HG02884 (cell line): ENCODE measurements at regions not wholly inside any gene's neighbourhood (a gene's known extent, or its start where the extent isn't known, plus 50 kb on each side); places are given as distances from the start of the nearest gene placed in this dataset.

Experiments used
- ATAC-seq: cut with Tn5 transposase; IDR thresholded peaks from one replicate; pipeline ENCODE4 v1.9.1; 2021; ENCODE audit warnings: mild to moderate bottlenecking, moderate library complexity; ENCODE audit not compliant: unreplicated experiment

DNA sequence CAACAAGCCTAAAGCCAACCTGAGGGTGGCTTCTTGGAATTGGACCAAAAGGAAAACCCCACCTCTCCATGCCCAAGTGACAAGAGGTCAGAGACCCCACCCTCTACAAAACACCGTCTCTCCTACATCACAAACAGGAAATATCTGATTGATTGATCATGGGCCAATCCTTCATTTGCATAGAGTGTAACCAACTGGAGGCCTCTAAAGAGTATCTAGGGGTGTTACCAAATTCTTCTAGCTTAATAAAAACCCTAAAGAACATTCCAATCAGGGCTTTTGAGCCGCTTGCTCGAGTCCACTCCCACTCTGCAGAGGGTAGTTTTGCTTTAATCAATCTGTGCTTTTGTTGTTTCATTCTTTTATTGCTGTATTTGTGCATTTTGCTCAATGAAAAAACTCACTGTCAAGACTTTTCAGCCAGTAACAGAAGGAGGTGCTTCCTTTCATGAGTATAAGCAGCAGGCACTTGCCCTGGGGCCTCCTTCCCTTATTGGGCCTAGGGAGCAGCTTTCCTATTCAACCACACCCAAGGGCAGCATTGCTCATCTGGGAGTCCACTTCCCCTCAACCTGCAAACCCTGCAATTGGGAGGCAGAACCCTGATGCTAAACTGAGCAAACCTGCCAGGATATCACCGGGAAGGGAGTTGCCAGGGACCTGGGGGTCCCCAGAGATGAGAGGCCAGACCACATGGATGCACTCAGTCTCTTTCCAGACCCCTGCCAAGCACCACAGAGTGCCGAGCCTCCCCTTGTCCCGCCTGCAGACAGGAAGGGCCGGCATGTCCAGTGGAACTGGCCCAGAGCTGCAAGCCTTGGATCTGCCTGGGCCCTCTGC is 154.3 kb upstream of the VSTM2B start:
- ATAC-seq: no peak

DNA sequence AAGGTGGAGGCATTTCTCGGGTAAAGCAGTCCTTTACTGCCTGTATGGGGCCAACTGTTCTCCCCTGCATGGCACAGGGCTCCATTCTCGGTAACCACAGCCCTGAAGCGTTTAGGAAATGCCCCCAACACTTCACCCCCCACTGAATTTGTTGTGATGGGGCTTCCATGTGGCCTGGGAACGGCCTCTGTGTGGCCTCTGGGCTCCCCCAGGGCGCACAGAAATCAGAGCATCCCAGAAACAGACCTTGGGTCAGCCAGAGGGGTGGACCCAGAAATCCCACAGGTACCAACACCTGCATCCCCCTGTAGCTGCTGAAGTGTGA is 153.7 kb upstream of the VSTM2B start:
- no peak for ATAC-seq

DNA sequence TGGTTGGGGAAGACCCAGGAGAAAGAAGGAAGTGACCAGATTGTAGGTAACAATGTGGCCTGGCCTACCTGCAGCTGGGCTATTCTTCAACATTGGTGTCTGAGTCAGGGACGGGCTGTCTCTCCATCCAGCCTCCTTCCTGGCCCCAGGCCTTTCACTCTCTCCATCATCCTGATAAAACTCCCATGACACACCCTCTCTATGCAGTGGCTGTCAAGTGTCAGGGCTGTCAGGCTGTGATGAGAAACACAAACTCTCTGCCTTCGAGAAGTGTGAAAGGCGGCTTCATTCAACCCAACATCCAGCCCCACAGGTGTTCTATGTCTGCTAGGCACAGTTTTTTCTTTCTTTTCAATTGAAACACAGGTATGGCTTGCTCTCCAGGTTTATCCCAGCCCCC is 153.3 kb upstream of the VSTM2B start:
- ATAC-seq: no peak

DNA sequence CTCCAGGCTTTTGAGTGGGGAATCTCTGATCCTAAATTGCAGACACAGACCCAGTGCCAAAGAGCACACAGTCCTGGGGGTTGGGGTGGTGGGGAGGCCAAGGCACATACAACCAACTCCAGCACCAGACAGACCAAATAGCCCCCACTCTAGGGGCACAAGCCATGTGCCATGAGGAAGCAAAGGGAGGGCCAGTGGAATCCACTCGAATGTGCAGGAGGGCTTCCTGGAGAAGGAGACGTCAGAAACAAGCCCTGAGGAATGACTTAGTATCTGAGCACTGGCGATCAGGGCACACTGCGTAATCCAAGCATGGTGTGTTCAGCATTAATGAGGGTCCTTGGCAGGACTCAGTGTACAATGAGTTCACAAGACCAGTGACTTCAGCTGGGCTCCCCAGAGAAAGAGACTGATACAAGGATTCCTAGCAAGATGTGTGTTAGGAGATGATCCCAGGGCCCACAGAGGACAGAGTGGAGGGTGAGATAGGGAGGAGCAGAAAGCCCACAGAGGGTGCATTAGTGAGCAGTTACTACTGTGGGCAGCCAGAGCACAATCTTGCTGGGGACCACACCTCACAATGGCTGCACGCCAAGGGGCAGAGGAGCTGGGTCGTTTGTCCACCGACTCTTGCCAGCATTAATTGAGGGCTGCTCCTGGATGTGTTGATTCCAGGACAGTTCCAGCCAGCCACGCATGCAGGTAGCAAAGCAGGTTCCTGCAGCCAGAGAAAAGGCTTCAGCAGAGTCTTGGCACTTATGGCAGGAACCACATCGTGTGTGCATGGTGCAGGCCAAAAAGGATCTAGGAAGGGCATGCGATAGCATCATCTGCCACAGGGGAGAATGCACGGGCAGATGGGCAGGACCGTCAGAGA is 152.6 kb upstream of the VSTM2B start:
- no peak for ATAC-seq

DNA sequence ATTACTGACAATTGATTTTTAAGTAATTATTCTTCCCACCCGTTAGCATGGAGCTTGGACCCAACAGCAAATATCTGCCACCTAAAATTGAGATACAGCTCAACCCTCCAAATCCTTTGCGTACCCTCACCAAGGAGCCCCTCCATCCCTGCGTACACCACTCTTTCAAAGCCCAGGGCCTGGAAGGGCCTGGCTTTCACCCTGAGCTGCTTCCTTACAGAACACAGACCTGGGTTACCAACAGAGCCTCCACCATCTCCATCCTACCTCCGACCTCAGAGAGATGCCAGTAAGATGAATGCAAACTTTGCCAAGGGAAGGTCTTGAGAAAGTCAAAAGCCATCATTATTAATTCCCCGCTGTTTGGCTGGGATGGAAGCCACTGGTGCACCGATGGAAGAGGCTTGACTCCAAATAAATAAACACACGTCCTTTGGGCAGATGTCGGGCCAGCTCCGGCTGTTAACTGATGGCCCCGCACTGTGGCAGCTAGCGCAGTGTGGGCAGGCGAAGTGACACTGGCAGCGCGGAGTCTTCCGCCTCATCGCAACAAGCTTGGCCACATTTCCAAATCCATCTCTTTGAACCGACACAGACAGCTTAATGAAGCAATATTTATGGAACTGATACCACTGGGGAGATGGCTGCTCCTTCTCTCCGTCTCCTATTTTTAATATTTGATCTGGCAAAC is 150.2 kb upstream of the VSTM2B start:
- no peak for ATAC-seq

DNA sequence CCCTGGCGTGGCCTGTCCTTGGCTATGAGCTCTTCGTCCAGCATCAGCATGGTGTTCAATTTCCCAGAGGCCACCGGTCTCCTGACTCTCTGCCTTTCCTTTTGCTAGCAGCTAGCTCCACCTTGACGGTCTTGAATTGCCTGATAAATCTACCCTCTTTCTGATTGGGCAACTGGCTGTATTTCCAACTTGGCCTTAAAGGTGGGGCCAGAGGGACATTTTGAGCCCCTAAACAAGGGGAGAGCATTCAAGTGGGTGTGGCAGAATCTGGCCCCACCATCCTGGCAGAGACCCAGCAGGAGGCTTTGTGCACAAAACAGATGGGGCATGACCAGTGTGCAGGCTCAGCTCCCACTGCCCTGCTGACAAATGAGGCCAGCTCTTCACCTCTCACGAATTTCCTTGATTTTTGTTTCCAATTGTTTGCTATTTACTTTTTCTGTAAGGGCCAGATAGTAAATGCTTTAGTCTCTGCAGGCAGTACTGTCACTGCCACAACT is 148.9 kb upstream of the VSTM2B start:
- ATAC-seq: no peak

DNA sequence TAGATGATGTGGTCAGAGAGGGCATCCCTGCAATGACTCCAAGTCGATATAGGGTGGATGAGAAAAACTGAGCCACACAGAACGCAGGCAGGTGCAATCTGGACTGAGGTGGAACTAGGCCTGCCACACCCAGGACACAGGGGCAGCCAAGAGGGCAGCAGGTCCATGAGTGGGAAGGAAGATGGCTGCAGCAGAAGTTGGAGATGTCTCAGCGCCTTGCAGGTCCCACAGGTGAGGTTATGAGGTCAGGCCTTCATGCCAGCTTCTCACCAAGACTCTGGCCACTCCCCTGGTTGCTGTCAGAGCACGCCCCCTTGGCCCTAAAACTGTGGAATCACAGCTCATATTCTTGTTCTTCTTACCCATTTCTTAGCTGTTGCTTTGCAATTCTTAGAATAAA is 147.7 kb upstream of the VSTM2B start:
- no peak for ATAC-seq

DNA sequence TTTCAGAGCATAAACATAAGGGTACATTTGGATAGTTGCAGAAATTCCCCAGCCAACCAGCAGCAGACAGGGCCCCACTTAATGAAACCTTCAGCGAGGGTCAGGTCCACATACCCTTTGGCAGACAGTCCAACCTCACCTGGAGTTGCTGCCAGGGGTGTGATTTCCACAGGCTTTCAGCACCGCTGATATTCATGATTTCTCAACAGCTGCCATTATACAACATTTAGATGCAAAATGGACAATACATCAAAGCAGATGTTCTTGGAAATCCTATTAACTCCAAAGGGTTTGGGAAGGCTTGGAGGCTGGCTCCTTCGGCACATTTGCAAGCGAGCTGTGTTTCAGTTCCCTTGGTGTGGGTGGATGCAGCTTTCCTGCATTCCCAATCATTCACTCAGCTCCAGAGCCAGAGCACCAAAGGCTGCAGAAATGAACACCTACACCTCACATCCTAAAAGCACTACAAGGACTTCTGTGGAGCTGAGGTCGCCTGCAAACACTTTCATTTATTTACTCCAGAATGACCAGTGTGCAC is 147.2 kb upstream of the VSTM2B start:
- no peak for ATAC-seq

DNA sequence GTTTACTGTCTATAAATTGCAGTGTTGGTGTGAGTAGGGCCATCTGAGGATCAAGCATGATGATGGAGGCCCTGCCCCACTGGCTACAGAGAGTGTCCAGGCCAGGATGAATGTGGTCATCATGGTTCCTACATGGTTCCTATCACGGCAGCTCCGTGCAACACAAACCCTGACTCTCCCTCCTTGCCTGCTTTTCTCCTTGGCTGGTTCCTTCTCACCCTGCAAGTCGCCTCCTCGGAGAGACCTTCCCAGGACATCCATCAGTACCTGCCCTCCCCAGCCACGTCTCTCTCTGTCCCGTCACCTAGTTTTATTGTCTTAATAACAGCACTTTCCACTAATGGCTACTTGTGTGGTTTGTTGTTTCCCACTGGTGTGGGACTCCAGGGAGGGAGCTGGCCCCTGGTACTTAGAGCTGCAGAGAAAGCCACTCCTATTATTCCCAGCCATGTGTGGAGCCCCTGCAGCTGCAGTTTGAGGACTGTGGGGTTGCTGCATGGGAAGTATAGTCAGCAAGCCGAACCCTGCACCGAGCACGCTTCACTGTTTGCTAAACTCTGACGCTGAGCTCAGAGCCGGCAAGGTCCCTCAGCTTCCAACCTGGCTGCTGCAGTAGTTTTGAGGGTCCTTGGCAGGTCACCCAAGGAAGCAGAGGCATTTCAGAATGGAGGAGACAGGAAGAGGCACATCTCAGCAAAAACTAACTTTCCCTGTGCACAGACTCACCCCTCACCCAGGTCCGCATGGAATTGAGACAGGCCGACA is 146.4 kb upstream of the VSTM2B start:
- ATAC-seq: no peak

DNA sequence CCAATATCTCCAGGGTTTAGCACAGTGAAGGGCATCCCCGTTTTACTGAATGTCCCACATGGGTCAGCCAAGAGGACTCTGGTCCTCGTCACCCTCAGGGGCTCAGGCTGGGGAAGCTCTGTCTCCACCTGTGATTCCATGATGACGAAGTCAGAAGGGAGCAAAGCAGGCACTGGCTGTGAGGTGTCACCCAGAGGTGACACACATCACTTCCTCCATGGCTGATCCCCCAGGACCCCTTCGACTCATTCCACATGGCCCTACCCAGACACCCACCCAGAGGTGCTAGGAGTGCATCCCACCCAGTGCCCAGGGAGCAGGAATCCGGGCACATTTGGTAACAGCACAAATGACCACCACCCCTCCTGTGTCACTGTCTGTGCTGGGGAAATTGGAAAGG is 145.2 kb upstream of the VSTM2B start:
- no peak for ATAC-seq

DNA sequence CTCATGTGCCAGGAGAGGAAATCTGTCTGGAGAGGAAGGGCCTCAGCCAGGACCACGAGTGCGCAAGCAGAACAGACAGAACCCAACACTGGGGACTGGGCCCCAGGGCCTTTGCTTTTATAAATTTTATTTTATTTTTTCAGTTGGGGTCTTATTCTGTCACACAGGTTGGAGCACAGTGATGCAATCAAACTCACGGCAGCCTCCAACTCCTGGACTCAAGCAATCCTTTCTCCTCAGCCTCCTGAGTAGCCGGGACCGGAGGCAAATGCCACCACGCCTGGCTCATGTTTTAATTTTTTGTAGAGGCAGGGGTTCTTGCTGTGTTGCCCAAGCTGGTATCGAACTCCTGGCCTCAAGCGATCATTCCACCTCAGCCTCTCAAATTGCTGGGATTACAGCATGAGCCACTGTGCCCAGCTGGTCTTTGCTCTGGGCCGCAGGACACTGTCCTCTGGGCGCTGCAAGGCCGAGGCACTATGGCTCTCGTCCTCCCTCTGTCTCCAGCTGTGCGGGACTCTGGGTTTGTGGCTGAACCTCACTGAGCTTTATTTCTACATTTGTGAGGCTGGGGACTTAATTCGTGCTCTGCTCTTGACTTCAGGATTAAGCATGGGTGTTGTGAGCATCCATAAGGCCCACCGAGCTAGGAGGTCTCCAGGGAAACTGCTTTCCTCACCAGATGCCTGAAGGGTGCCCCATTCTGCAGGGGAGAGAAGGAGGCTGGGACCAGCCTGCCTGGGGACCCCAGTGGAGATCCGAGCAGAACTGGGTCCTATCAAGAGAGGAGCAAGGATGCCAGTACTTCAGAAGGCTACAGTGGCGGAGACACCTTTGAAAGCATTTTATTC is 144.2 kb upstream of the VSTM2B start:
- no peak for ATAC-seq

DNA sequence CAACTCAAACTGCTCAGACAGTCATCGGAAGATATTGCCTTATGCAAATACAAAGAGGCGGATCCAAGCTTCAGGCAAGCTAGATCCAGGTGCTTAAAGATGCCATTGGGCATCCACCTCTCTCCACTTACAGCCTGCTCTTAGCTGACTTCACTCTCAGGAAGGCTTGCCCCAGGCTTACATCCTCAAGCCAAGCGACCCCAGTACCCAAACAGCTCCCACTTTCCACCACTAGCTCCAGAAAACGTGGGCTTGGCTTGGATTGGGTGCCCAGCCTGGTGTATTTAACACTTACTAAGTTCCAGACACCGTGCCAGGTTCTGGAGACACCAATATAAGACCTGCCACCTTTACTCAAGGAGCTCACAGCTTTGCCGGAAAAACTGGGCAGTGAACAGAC is 142.1 kb upstream of the VSTM2B start:
- no peak for ATAC-seq

DNA sequence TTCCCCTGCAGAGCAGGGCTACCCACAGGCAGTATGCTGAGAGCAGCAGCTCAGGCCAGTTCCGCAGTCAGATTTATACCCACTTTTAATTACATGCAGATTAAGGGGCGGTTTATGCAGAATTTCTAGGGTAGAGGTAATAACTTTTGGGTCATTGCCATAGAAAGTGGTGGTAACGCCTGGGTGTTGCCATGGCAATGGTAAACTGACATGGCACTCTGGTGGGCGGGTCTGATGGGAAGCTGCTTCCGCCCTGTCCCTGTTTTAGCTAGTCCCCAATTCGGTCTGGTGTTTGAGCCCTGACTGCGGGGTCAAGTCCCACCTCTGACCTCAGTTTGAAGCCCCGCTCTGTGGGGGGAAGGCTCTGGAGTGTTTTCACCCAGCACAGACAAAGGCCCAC is 141.1 kb upstream of the VSTM2B start:
- ATAC-seq: no peak

DNA sequence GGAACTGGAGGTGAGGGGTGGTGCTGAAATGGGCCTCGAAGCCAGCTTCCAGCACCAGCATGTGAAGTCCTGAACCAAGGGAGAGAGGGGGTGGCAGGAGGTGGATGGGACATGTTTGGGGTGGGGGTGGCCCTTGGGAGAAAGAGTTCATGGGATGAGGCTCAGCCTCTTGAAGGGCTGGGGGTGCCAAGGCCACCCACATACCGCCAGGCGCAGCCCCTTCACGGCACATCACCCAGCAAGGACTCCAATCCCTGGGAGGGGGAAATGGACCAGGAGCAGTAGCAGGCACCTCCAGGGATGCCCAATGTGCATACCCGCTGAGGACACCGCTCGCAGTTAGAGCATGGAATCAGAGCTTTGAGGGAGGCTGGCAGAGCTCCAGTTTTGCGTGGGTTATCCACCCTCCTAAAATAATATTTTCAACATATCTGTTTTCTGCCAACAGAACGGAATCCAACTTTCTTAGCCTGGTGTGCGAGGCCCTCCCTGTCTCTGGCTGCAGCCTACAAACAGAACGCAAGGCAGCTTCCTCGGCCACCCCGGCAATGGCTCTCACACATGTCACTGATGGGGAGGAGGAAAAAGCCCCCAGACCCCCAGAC is 140.5 kb upstream of the VSTM2B start:
- no peak for ATAC-seq

DNA sequence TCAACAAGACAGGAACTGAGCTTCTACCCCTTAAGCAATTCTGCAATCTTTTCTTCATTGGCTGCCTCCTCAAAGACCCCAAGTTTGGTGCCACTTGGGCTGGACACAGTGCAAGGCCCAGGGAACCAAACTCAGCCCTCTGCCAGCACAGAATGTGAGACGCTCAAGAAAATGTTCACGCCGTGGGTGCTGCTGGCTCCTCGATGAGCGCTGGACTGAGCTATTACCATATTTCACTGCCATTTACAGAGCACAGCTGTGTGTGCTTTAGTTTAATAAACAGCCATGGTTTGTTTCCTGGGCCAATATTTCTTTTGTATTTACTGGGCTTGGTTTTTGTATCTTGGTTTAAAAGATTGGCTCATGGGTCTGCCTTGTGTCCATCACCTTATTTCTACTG is 138.8 kb upstream of the VSTM2B start:
- no peak for ATAC-seq

DNA sequence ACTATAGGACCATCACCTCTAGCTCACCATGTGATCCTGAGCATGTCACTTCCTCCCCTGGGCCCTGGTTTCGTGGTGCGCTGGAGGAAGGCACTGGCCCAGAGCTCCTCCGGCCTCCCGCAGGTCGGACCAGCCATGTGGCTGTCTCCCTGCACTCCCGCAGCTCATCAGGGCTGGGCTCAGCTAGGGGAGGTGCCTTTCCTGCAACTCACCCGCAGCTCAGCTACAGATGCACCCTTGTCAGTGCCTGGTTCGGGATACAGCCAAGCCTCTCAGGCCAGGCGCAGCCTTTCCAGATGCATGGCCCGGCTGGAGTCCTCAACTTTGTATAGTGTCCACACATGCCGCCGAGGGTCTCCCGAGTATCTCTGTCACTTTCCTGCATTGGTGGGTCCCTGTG is 138.2 kb upstream of the VSTM2B start:
- no peak for ATAC-seq

DNA sequence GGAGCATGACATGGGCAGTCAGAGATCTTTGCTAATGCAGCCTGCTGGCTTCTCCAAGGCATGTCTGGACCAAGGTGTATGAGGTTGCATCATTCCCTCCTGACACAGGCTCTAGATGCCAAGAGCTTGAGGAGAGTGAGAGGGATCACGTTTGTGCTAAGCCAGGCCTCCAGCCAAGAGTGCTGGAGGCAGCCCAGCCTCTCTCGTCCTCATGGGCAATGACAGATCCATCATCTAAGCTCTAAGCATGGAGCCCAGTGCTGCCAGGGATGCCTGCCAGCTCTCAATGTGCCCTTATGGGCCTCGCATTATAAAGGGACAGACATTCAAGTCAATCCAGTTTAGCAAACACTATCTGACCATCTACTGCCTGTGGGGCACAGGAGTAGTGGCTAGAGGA is 136.3 kb upstream of the VSTM2B start:
- ATAC-seq: no peak

DNA sequence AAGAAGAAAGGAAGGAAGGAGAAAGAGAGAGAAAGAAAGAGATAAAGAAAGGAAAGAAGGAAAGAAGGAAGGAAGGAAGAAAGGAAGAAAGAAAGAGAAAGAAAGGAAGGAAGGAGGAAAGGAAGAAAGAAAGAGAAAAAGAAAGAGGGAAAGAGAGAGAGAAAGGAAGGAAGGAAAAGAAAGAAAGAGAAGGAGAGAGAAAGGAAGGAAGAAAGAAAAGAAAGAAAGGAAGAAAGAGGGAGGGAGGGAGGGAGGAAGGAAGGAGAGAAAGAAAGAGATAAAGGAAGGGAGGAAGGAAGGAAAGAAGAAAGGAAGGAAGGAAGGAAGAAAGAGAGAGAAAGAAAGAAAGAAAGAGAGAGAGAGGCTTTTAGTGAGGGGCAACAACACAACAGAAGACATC is 135.1 kb upstream of the VSTM2B start:
- no peak for ATAC-seq

DNA sequence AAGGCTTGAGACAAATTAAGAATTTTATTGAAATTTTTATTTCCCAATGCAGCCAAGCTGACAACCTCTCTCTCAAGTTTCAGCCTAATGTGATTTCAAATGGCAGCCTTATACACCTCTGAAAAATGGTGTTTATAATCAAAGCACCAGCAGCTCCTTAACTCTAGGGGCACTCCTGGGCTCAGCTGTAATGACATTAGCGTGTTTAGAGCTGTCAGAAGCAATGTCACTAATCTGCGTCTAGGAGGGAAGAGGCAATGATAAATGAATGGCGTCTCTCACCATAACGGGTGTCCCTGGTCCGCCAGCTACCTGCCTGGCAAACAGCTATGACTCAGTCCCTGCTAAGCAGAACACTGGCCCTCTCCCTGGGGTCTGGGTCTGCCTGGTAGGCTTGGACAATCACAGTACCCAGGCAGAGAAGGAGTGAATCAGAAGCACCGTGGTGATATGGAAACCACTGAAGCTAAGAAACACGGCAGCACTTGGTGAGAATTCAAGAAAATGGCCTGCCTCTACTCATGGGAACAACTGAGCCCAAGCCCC is 131.8 kb upstream of the VSTM2B start:
- ATAC-seq: no peak
